ENCODE measurements at regions not wholly inside any gene's neighbourhood (a gene's known extent, or its start where the extent isn't known, plus 50 kb on each side); places are given as distances from the start of the nearest gene placed in this dataset.

- ATAC-seq (no peak), DNase-seq (no peak)
- no peak overlapping the region for H3K4me3 ChIP-seq
- H3K4me1 ChIP-seq = no peaks in the 10 kb centered on the region
- 59 to 72% (median 64%) methylated on average over 5 of the region's 5 CpGs for WGBS, 4 donors
- no peaks in the 10 kb centered on the region for H3K9me3 ChIP-seq
- H3K36me3 ChIP-seq = no peaks in the 10 kb centered on the region
- intact Hi-C loops (cut with DNase I) = no loop called here
- TF ChIP-seq CTCF (IDR thresholded peaks at IDR 0.05) (no peak), POLR2A (IDR thresholded peaks at IDR 0.05) (no peak)
- H3K27ac ChIP-seq = no peak overlapping the region
- H3K27me3 ChIP-seq = no peaks in the 10 kb centered on the region
Observed at GRCh38 chr4:163988391-163988790, 493.9 kb downstream of the TMA16 start.

GRCh38 chr4:163988865-163989264, 494.4 kb downstream of the TMA16 start:
- Histone ChIP-seq H3K36me3 (no peaks in the 10 kb centered on the region), H3K9me3 (no peaks in the 10 kb centered on the region), H3K4me1 (no peaks in the 10 kb centered on the region), H3K27me3 (no peaks in the 10 kb centered on the region), H3K4me3 (no peak overlapping the region), H3K27ac (no peak overlapping the region)
- TF ChIP-seq CTCF (IDR thresholded peaks at IDR 0.05) = no peak
- TF ChIP-seq POLR2A (IDR thresholded peaks at IDR 0.05) = no peak
- DNase-seq (no peak), ATAC-seq (no peak)
- intact Hi-C loops (cut with DNase I) = no loop called here
- 36 to 44% (median 43%) methylated on average over 6 of the region's 6 CpGs for WGBS, 4 donors

DNA sequence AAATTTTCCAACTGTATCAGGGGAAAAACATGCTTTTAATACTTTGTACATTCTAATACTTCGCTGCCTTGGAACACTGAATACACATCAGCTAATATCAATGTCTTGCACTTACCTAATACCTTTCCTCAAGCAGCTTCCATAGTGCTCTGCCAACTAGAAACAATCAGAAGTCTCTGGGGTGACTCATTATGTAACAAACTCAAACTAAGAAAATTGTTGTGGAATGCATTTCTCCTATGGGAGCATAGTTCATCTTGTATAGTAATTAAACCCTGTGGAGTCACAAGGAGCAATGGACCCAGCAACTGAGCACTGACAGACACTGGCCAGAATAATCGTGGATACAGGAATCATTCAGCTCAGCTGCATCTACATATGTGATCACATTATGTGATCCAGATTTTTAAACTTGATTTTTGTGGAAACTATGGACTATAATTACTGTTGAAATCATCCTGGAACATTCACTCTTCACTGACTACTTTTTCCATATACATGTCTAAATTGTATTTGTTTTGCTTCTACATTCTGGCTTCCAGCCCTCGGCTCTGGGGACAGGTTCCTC, 496.9 kb downstream of the TMA16 start:
- intact Hi-C loops (cut with DNase I) = no loop called here
- Histone ChIP-seq H3K27ac (no peak overlapping the region), H3K4me1 (no peaks in the 10 kb centered on the region), H3K9me3 (no peaks in the 10 kb centered on the region), H3K36me3 (no peaks in the 10 kb centered on the region), H3K4me3 (no peak overlapping the region), H3K27me3 (no peaks in the 10 kb centered on the region)
- DNase-seq (no peak), ATAC-seq (no peak)
- WGBS, 4 donors = 53 to 68% (median 65%) methylated on average over 3 of the region's 3 CpGs
- TF ChIP-seq CTCF (IDR thresholded peaks at IDR 0.05) (no peak), POLR2A (IDR thresholded peaks at IDR 0.05) (no peak)

GRCh38 chr4:164009435-164009834, 514.9 kb downstream of the TMA16 start:
- H3K27ac ChIP-seq = no peak overlapping the region
- H3K4me1 ChIP-seq = no peaks in the 10 kb centered on the region
- H3K9me3 ChIP-seq = peaks cover 0 to 17% (median 0%) of the 10 kb centered on the region in 12 donors
- H3K36me3 ChIP-seq = no peaks in the 10 kb centered on the region
- WGBS, 4 donors = 57 to 75% (median 71%) methylated on average over 1 of the region's 1 CpG
- intact Hi-C loops (cut with DNase I) = no loop called here
- H3K27me3 ChIP-seq = no peaks in the 10 kb centered on the region
- TF ChIP-seq POLR2A (IDR thresholded peaks at IDR 0.05) (no peak), CTCF (IDR thresholded peaks at IDR 0.05) (no peak)
- ATAC-seq (no peak), DNase-seq (no peak)
- no peak overlapping the region for H3K4me3 ChIP-seq

All from heart left ventricle (tissue), 16 donors.